Left cardiac atrium (tissue), 4 donors: ENCODE measurements at regions not wholly inside any gene's neighbourhood (a gene's known extent, or its start where the extent isn't known, plus 50 kb on each side); places are given as distances from the start of the nearest gene placed in this dataset.
A peak's percentile ranks its signal among the peaks of the same experiment; 100 is the strongest.
"Not testable (repeated sequence)": the region's sequence is repeated elsewhere in the genome, so short reads cannot be mapped to it uniquely, and the experiment has no call there.

ENCODE experiments used
- ATAC-seq, 2 donors: fragments of 200-7000 bp; cut with Tn5 transposase; one replicate each; pipeline ENCODE4 v1.9.1; 2020; ENCODE audit warnings: mild to moderate bottlenecking in 2 of 2, moderate library complexity in 2 of 2
- DNase-seq: peaks from one replicate; pipeline ENCODE4 v3.0.0-alpha.2; 2020
- intact Hi-C, 2 donors: fragments of 100-400 bp; cut with DNase I; formaldehyde crosslinking; loops; one replicate each; pipeline versions ENCODE4 v1.14.1 to v1.15.1; 2022 to 2023
- donor health status: DM: no; HTN: yes; CAD: no.
- donor health status: DM: no; HTN: yes; CAD: no; lungs with severe emphysema.
- donor health status: DM: yes; HTN: yes; CAD: no.
- donor health status: Dilated cardiomyopathy.

- intact Hi-C loops = no loop called here
- DNase-seq (no peak), ATAC-seq (no peak)
Observed at GRCh38 chr5:173667702-173668101, 51.3 kb upstream of the BOD1 start.

GRCh38 chr5:173668245-173668800 is 51.9 kb upstream of the BOD1 start:
- intact Hi-C loops = no loop called here
- no peak for DNase-seq
- no peak for ATAC-seq

GRCh38 chr5:173668910-173669309 is 52.5 kb upstream of the BOD1 start:
- intact Hi-C loops = no loop called here
- ATAC-seq (no peak), DNase-seq (no peak)

GRCh38 chr5:173669483-173669882 is 53.0 kb upstream of the BOD1 start:
- intact Hi-C loops = no loop called here
- ATAC-seq (no peak), DNase-seq (no peak)

- intact Hi-C loops = no loop called here
- ATAC-seq (no peak), DNase-seq (no peak)
Observed at GRCh38 chr5:173670130-173670651, 53.7 kb upstream of the BOD1 start.

- intact Hi-C loops = no loop called here
- ATAC-seq = peak; percentile 43 to 69
Observed at GRCh38 chr5:173670791-173671120, 54.3 kb upstream of the BOD1 start.

GRCh38 chr5:173671121-173671949 is 54.9 kb upstream of the BOD1 start:
- intact Hi-C loops = no loop called here
- DNase-seq = peak; percentile 71

More at GRCh38 chr5:173670791-173671120, 54.3 kb upstream of the BOD1 start:
- DNase-seq = no peak

GRCh38 chr5:173672166-173672565 is 55.7 kb upstream of the BOD1 start:
- ATAC-seq = no peak
- intact Hi-C loops = no loop called here

More at GRCh38 chr5:173671121-173671949, 54.9 kb upstream of the BOD1 start:
- peak; percentile 71 to 84 for ATAC-seq

GRCh38 chr5:173672891-173673290 is 56.4 kb upstream of the BOD1 start:
- DNase-seq (no peak), ATAC-seq (no peak)
- intact Hi-C loops = no loop called here

More at GRCh38 chr5:173672166-173672565, 55.7 kb upstream of the BOD1 start:
- no peak for DNase-seq

GRCh38 chr5:173673295-173674101 is 57.0 kb upstream of the BOD1 start:
- intact Hi-C loops = no loop called here
- no peak for ATAC-seq
- DNase-seq = no peak

- peak in 1 of 2 donors; percentile 42 for ATAC-seq
- intact Hi-C loops = no loop called here
Observed at GRCh38 chr5:173675287-173675996, 59.0 kb upstream of the BOD1 start.

GRCh38 chr5:173676375-173676774 is 59.9 kb upstream of the BOD1 start:
- intact Hi-C loops = no loop called here
- DNase-seq (no peak), ATAC-seq (no peak)

More at GRCh38 chr5:173675287-173675996, 59.0 kb upstream of the BOD1 start:
- no peak for DNase-seq

GRCh38 chr5:173677125-173677672 is 60.7 kb upstream of the BOD1 start:
- DNase-seq (no peak), ATAC-seq (no peak)
- intact Hi-C loops = no loop called here

GRCh38 chr5:173679909-173680630 is 63.6 kb upstream of the BOD1 start:
- intact Hi-C loops = no loop called here
- ATAC-seq = no peak
- DNase-seq = no peak

GRCh38 chr5:173680660-173681242 is 64.3 kb upstream of the BOD1 start:
- no peak for DNase-seq
- ATAC-seq = peak in 1 of 2 donors; percentile 57
- intact Hi-C loops = no loop called here

GRCh38 chr5:173682313-173682712 is 65.9 kb upstream of the BOD1 start:
- ATAC-seq (no peak), DNase-seq (no peak)
- intact Hi-C loops = no loop called here

GRCh38 chr5:173684535-173684934 is 68.1 kb upstream of the BOD1 start:
- ATAC-seq, intact Hi-C loops, DNase-seq: not testable (repeated sequence)

- DNase-seq = no peak
Observed at GRCh38 chr5:173686950-173687349, 70.5 kb upstream of the BOD1 start.

More at GRCh38 chr5:173686950-173687349, 70.5 kb upstream of the BOD1 start:
- intact Hi-C loops = no loop called here
- ATAC-seq = no peak
